ENCODE measurements at regions not wholly inside any gene's neighbourhood (a gene's known extent, or its start where the extent isn't known, plus 50 kb on each side); places are given as distances from the start of the nearest gene placed in this dataset.

GRCh38 chr4:69025999-69026387, 70.3 kb upstream of the UGT2B7 start:
- TF ChIP-seq, protein P1, sequence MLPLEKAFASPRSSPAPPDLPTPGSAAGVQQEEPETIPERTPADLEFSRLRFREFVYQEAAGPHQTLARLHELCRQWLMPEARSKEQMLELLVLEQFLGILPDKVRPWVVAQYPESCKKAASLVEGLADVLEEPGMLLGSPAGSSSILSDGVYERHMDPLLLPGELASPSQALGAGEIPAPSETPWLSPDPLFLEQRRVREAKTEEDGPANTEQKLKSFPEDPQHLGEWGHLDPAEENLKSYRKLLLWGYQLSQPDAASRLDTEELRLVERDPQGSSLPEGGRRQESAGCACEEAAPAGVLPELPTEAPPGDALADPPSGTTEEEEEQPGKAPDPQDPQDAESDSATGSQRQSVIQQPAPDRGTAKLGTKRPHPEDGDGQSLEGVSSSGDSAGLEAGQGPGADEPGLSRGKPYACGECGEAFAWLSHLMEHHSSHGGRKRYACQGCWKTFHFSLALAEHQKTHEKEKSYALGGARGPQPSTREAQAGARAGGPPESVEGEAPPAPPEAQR (CRISPR knock-in tag; IDR thresholded peaks at IDR 0.05): no peak
- TF ChIP-seq ETV6 (CRISPR knock-in tag; IDR thresholded peaks at IDR 0.05) (no peak), MXD4 (CRISPR knock-in tag; IDR thresholded peaks at IDR 0.05; ENCODE audit: borderline replicate concordance) (no peak), ZBTB21 (CRISPR knock-in tag; IDR thresholded peaks at IDR 0.05; ENCODE audit: borderline replicate concordance) (no peak), TEAD4 (CRISPR knock-in tag; IDR thresholded peaks at IDR 0.05) (no peak), ZNF512 (CRISPR knock-in tag; IDR thresholded peaks at IDR 0.05; ENCODE audit: borderline replicate concordance) (no peak)
- Mint-ChIP-seq H3K4me1 (peaks cover 23% of the 10 kb centered on the region), H3K4me3 (no peak overlapping the region), H3K36me3 (peaks cover 14% of the 10 kb centered on the region), H3K27me3 (ENCODE audit: low read depth) (no peaks in the 10 kb centered on the region), H3K27ac (no peak overlapping the region), H3K9me3 (peaks cover 16% of the 10 kb centered on the region)
- ChIA-PET POLR2A (no interaction called here), CTCF (no interaction called here)
- DNase-seq (ENCODE audit: low spot score) (no peak), ATAC-seq (no peak)

- H3K4me3 Mint-ChIP-seq: no peak overlapping the region
- ChIA-PET CTCF (no interaction called here), POLR2A (no interaction called here)
- H3K27ac Mint-ChIP-seq: no peak overlapping the region
- H3K27me3 Mint-ChIP-seq (ENCODE audit: low read depth): no peaks in the 10 kb centered on the region
- no peak for ATAC-seq
- H3K36me3 Mint-ChIP-seq: peaks cover 14% of the 10 kb centered on the region
- DNase-seq (ENCODE audit: low spot score): no peak
- H3K4me1 Mint-ChIP-seq: peaks cover 23% of the 10 kb centered on the region
- TF ChIP-seq CREM (CRISPR knock-in tag; IDR thresholded peaks at IDR 0.05) (no peak), ZNF232 (CRISPR knock-in tag; IDR thresholded peaks at IDR 0.05) (no peak), GTF2I (CRISPR knock-in tag; conservative IDR thresholded peaks at IDR 0.05) (no peak), E2F1 (CRISPR knock-in tag; IDR thresholded peaks at IDR 0.05) (no peak), KAT7 (CRISPR knock-in tag; IDR thresholded peaks at IDR 0.05; ENCODE audit: borderline replicate concordance) (no peak), ATF6 (CRISPR knock-in tag; IDR thresholded peaks at IDR 0.05) (no peak), IRF1 (CRISPR knock-in tag; IDR thresholded peaks at IDR 0.05) (no peak), NR3C1 (CRISPR knock-in tag; conservative IDR thresholded peaks at IDR 0.05; ENCODE audit: low read depth) (no peak), SP1 (CRISPR knock-in tag; conservative IDR thresholded peaks at IDR 0.05) (no peak), SOX15 (CRISPR knock-in tag; IDR thresholded peaks at IDR 0.05) (no peak), NFE2L1 (CRISPR knock-in tag; IDR thresholded peaks at IDR 0.05) (no peak), OVOL2 (CRISPR knock-in tag; IDR thresholded peaks at IDR 0.05; ENCODE audit: borderline replicate concordance) (no peak), MXD4 (CRISPR knock-in tag; IDR thresholded peaks at IDR 0.05; ENCODE audit: borderline replicate concordance) (no peak), JUN (CRISPR knock-in tag; IDR thresholded peaks at IDR 0.05) (no peak), JAZF1 (CRISPR knock-in tag; IDR thresholded peaks at IDR 0.05) (no peak), USF2 (CRISPR knock-in tag; IDR thresholded peaks at IDR 0.05) (no peak)
- TF ChIP-seq, protein P2, sequence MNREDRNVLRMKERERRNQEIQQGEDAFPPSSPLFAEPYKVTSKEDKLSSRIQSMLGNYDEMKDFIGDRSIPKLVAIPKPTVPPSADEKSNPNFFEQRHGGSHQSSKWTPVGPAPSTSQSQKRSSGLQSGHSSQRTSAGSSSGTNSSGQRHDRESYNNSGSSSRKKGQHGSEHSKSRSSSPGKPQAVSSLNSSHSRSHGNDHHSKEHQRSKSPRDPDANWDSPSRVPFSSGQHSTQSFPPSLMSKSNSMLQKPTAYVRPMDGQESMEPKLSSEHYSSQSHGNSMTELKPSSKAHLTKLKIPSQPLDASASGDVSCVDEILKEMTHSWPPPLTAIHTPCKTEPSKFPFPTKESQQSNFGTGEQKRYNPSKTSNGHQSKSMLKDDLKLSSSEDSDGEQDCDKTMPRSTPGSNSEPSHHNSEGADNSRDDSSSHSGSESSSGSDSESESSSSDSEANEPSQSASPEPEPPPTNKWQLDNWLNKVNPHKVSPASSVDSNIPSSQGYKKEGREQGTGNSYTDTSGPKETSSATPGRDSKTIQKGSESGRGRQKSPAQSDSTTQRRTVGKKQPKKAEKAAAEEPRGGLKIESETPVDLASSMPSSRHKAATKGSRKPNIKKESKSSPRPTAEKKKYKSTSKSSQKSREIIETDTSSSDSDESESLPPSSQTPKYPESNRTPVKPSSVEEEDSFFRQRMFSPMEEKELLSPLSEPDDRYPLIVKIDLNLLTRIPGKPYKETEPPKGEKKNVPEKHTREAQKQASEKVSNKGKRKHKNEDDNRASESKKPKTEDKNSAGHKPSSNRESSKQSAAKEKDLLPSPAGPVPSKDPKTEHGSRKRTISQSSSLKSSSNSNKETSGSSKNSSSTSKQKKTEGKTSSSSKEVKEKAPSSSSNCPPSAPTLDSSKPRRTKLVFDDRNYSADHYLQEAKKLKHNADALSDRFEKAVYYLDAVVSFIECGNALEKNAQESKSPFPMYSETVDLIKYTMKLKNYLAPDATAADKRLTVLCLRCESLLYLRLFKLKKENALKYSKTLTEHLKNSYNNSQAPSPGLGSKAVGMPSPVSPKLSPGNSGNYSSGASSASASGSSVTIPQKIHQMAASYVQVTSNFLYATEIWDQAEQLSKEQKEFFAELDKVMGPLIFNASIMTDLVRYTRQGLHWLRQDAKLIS (CRISPR knock-in tag; IDR thresholded peaks at IDR 0.05; ENCODE audit: borderline replicate concordance): no peak
- TF ChIP-seq, protein P3, sequence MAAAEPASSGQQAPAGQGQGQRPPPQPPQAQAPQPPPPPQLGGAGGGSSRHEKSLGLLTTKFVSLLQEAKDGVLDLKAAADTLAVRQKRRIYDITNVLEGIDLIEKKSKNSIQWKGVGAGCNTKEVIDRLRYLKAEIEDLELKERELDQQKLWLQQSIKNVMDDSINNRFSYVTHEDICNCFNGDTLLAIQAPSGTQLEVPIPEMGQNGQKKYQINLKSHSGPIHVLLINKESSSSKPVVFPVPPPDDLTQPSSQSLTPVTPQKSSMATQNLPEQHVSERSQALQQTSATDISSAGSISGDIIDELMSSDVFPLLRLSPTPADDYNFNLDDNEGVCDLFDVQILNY (CRISPR knock-in tag; IDR thresholded peaks at IDR 0.05): no peak
- H3K9me3 Mint-ChIP-seq: peaks cover 16% of the 10 kb centered on the region
Measured at GRCh38 chr4:69026974-69027373, 69.3 kb upstream of the UGT2B7 start.
